Stomach (tissue), 4 donors: ENCODE measurements at regions not wholly inside any gene's neighbourhood (a gene's known extent, or its start where the extent isn't known, plus 50 kb on each side); places are given as distances from the start of the nearest gene placed in this dataset.

Experiments
- EP300 ChIP-seq: sonication (generic); formaldehyde crosslinking; IDR thresholded peaks from one replicate; pipeline ENCODE4 v1.6.1; 2017; ENCODE audit warnings: antibody characterized with exemption
- POLR2A ChIP-seq, 4 donors: fragments of 450-650 bp; IDR thresholded peaks; one replicate each; pipeline ENCODE4 v1.6.1; 2016; ENCODE audit warnings: antibody characterized with exemption in 4 of 4, control low read depth in 2 of 4, mild to moderate bottlenecking in 1 of 4, moderate library complexity in 1 of 4
- POLR2AphosphoS5 ChIP-seq, 3 donors: sonication (generic); formaldehyde crosslinking; IDR thresholded peaks; one replicate each; pipeline ENCODE4 v1.6.1; 2016; ENCODE audit warnings: antibody characterized with exemption in 3 of 3
- TF ChIP-seq, protein P1 (sequence below), 7 experiments: fragments of 450-650 bp in 4 of 7; fragments of 200-600 bp in 3 of 7; sonication (generic) in 3 of 7; IDR thresholded peaks; one replicate each; pipeline ENCODE4 v1.5.1; 2016 to 2019; ENCODE audit warnings: antibody characterized with exemption in 7 of 7, control low read depth in 2 of 7, mild to moderate bottlenecking in 1 of 7

DNA sequence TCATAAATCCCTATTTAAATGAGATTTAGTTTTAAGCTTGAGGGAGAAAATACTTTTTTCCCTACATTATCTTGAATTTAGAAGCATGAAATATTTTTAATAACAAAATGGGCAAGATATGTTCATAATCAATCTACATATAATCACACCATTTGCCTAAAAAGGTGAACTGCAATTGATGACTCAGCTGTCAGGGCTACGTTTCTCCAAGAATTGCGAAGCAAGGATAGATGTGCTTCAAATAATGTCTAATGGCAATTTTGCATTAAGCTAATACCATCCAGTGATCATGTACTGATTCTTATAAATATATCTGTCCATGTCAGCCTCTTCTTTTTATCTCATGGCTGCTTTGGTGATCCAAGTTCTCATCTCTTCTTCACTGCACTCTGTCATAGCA is 404.4 kb downstream of the MAN2A1 start:
- TF ChIP-seq, protein P1, sequence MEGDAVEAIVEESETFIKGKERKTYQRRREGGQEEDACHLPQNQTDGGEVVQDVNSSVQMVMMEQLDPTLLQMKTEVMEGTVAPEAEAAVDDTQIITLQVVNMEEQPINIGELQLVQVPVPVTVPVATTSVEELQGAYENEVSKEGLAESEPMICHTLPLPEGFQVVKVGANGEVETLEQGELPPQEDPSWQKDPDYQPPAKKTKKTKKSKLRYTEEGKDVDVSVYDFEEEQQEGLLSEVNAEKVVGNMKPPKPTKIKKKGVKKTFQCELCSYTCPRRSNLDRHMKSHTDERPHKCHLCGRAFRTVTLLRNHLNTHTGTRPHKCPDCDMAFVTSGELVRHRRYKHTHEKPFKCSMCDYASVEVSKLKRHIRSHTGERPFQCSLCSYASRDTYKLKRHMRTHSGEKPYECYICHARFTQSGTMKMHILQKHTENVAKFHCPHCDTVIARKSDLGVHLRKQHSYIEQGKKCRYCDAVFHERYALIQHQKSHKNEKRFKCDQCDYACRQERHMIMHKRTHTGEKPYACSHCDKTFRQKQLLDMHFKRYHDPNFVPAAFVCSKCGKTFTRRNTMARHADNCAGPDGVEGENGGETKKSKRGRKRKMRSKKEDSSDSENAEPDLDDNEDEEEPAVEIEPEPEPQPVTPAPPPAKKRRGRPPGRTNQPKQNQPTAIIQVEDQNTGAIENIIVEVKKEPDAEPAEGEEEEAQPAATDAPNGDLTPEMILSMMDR (IDR thresholded peaks at IDR 0.05) = no peak
- TF ChIP-seq EP300 = no peak
- no peak for TF ChIP-seq POLR2AphosphoS5 (IDR thresholded peaks at IDR 0.05)
- no peak for TF ChIP-seq POLR2A (IDR thresholded peaks at IDR 0.05)
